GM18517 (cell line): ENCODE measurements at regions not wholly inside any gene's neighbourhood (a gene's known extent, or its start where the extent isn't known, plus 50 kb on each side); places are given as distances from the start of the nearest gene placed in this dataset.

Experiments
- ATAC-seq: cut with Tn5 transposase; IDR thresholded peaks from one replicate; pipeline ENCODE4 v1.9.1; 2021; ENCODE audit warnings: mild to moderate bottlenecking, moderate library complexity; ENCODE audit not compliant: unreplicated experiment

DNA sequence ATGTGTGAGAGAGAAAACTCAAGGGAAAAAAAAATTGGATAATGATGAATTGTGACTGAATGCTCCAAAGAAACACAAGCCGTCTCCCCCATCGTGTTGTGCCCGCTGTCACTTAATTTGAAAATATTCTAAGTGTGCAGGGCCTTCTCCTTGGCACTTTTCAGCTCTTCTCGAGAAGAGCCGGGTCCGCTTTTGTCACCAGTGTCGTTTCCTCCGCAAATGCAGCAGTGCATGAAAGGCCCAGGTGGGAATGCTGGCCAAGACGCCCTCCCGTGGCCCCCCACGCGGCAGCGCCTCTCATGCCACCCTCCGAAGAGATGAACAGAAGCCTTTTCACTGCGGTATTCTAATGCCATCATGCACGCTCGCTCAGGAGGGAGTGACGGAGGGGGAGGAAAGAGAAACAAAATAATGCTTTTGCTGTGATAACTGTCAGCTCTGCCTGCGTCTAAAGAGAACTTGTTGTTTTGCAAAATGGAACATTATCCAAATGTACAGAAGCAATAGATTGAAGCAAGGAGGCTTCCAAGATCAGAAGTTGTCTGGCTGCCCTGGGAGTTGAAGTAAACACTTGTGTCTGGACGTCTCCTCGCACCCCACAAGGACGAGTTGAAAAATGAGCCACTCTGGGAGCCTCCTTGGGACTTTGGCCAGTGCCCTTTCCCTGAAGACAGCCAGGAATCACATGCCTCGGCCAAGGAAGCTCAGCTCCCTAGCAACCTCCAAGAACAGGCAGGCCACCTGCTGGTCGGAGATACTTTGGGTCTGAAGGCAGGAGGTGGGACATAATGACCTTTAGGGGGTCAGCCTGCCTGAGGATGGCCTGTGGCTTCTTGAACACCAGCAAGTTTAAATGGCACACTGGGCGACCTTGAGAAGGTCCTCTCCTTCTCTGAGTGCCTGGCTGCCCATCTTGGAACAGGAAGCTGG lies 166.1 kb upstream of the ZC3H12A start:
- ATAC-seq: no peak

DNA sequence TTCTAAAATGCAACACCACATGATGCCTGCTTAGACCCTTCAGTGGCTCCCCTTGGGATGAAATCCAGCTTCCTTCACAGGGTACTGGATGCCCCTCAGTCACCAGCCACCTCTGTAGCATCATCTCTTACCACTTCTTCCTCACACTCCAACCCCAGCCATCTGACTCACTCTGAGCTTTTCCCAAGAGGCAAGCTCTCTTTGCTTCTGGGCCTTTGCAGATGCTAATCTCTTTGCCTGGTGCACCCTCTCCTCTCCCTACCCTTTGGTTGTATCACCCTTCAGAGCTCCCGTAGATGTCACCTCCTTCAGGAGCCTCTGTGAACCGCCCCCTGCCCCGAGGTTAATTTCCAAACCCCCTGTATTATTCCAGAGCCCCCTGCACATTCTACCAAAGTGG lies 164.8 kb upstream of the ZC3H12A start:
- ATAC-seq: no peak

- ATAC-seq: no peak
Measured at GRCh38 chr1:37310064-37310463, 164.3 kb upstream of the ZC3H12A start.

- no peak for ATAC-seq
Measured at GRCh38 chr1:37315371-37315846, 159.0 kb upstream of the ZC3H12A start.

DNA sequence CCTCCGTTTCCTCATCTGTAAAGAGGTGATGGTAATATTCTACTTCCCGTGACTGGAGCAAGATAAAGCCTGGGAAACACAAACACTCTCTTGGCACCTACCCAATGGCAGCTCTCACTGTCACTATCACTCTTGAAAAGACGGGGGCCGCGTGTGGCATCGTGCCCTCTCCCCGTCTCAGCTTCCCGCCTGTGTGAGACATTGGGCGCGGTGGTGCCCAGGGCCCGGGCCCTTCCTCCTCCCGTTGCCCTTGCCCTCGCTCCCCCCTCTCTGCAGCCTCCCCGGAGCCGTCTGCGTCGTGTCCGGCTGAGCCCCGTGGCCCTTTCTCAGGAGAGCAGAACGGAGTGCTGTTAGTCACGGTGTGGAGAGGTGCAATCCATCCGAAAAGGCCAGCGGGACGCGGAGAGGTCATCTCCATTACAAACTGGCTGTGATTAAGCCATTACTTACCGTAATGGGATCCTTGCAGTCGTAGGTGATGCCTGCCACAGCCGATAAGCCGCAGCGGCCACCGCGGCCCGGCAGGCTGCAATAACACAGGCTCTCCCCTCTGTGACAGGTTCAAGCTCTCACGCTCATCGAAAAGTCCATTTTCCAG lies 156.4 kb upstream of the ZC3H12A start:
- ATAC-seq: no peak

GRCh38 chr1:37318490-37318889 lies 155.9 kb upstream of the ZC3H12A start:
- ATAC-seq: no peak

DNA sequence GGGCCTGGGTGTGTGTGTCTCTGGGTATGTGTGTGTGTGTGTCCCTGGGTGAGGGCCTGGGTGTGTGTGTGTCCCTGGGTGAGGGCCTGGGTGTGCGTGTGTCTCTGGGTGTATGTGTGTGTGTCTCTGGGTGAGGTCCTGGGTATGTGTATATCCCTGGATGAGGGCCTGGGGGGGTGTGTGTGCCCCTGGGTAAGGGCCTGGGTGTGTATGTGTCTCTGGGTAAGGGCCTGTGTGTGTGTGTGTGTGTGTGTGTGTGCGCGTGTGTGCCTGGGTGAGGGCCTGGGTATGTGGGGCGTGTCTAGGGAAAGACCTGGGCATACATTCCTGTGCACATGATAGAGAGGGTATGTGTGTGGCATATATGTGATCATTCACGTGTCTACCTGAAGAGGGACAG lies 155.1 kb upstream of the ZC3H12A start:
- no peak for ATAC-seq

DNA sequence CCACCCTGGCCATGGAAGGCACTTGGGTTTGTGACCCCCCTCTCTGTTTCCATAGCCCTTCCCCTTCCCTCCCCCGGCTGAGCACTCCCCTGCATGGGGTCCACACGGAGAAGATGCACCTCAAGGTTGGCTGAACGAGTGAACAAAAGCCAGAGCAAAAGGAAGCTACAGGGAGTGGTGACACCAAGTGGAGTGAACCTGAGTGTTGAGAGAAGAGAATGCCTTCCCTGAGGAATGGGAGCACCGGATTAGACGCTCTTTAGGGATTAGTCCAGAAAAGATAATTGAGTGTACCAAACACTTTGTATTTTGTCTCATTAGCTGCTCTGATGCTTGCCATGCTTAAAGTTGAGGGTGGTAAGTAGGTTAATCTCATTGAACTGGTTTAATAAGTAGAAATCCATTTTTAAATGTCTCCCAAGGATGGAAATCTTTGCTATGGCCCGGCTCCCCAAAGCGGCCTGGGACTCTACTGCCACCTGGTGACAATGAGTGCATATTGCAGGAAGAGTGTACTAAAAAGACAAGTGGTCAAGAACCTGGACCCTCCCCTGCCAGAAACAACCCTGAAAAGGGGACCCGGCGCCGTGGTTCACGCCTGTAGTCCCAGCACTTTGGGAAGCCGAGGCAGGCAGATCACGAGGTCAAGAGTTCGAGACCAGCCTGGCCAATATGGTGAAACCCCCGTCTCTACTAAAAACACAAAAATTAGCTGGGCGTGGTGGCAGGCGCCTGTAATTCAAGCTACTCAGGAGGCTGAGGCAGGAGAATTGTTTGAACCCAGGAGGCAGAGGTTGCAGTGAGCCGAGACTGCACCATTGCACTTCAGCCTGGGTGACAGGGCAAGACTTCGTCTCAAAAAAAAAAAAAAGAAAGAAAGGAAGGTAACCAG lies 150.6 kb upstream of the ZC3H12A start:
- no peak for ATAC-seq

- ATAC-seq: no peak
Measured at GRCh38 chr1:37325010-37325409, 149.4 kb upstream of the ZC3H12A start.

- ATAC-seq: no peak
Measured at GRCh38 chr1:37325509-37326437, 148.6 kb upstream of the ZC3H12A start.

DNA sequence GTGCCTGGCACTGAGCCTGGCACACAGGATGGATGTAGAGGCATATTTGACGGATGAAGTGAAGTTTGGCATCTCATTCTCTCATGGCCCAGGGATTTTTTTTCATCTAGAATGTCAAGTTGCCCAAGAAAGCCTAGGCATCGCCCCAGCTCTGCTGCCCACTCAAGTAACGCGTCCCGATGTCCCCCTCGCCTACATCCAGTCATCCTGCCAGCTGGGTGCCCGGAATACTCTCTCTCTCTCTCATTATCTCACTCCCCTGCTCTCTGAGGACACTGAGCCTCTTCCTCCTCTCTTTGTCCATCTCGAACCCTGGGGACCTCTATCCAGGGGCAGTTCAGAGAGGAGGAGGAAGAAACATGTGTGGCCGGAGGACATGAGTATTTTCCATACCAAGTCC lies 142.3 kb upstream of the ZC3H12A start:
- no peak for ATAC-seq

GRCh38 chr1:37338658-37339057 lies 135.7 kb upstream of the ZC3H12A start:
- no peak for ATAC-seq

DNA sequence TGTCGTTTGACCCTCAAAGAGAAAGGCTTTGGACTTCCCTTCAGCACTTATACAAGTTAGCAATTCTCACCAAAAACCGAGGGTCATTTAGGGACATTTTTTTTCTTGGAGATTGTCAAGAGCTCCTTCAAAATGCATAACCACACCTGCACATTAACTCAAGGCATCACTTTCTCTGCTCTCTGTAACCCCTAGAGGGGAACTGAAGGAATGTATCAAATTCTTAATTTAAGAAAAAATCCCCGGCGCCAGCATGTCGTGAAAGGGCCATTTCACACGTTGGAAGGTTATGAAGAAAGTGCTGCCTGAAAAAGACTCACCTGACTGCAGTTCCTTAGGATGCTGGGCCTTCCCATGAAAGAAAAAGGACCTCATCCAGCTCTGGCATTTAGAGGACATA lies 131.6 kb upstream of the ZC3H12A start:
- no peak for ATAC-seq

GRCh38 chr1:37347104-37347649 lies 127.2 kb upstream of the ZC3H12A start:
- no peak for ATAC-seq

GRCh38 chr1:37353871-37354270 lies 120.5 kb upstream of the ZC3H12A start:
- no peak for ATAC-seq

GRCh38 chr1:37354876-37355650 lies 119.3 kb upstream of the ZC3H12A start:
- no peak for ATAC-seq

GRCh38 chr1:37358992-37359391 lies 115.4 kb upstream of the ZC3H12A start:
- no peak for ATAC-seq

- no peak for ATAC-seq
Measured at GRCh38 chr1:37360011-37360410, 114.4 kb upstream of the ZC3H12A start.
